Keratinocyte (primary cell): ENCODE measurements at regions not wholly inside any gene's neighbourhood (a gene's known extent, or its start where the extent isn't known, plus 50 kb on each side); places are given as distances from the start of the nearest gene placed in this dataset.

Experiments
- DNase-seq: peaks from one replicate; pipeline ENCODE4 v3.0.0-alpha.2; 2011; ENCODE audit warnings: low read depth, missing footprints, low spot score
- FAIRE-seq: peaks from 2 replicates; lab custom pipeline; 2011; peaks lifted over from hg19 to GRCh38; lab: Jason Lieb, UNC
- H2AFZ ChIP-seq: 2 replicates; pipeline ENCODE4 v1.6.0; 2012; ENCODE audit warnings: low read length, control low read depth, inconsistent platforms; ENCODE audit not compliant: control insufficient read depth
- H3K27ac ChIP-seq: 2 replicates; pipeline ENCODE4 v1.5.1; 2011; ENCODE audit warnings: low read length; ENCODE audit not compliant: control insufficient read depth, insufficient read depth
- H3K27me3 ChIP-seq: 3 replicates; pipeline ENCODE4 v1.6.0; 2011; ENCODE audit warnings: low read length; ENCODE audit not compliant: control insufficient read depth, insufficient read depth; ENCODE audit errors: extremely low read depth
- H3K36me3 ChIP-seq, 2 experiments: 2 replicates in 1 of 2; 3 replicates in 1 of 2; pipeline ENCODE4 v1.5.1; 2011; ENCODE audit warnings: low read length in 2 of 2, mild to moderate bottlenecking in 1 of 2; ENCODE audit not compliant: control insufficient read depth in 2 of 2, insufficient read depth in 2 of 2; ENCODE audit errors: extremely low read depth in 1 of 2
- H3K4me1 ChIP-seq: 3 replicates; pipeline ENCODE4 v1.5.1; 2011; ENCODE audit warnings: low read length; ENCODE audit not compliant: control insufficient read depth, insufficient read depth; ENCODE audit errors: extremely low read depth
- H3K4me2 ChIP-seq: 3 replicates; pipeline ENCODE4 v1.6.0; 2011; ENCODE audit warnings: low read depth, low read length; ENCODE audit not compliant: control insufficient read depth, insufficient read depth; ENCODE audit errors: extremely low read depth
- H3K4me3 ChIP-seq, 3 experiments: fragments of 200-600 bp in 1 of 3; sonication (generic) in 1 of 3; 2 replicates in 2 of 3; 3 replicates in 1 of 3; pipeline ENCODE4 v1.5.1; 2011 to 2016; ENCODE audit warnings: low read length in 3 of 3, mild to moderate bottlenecking in 3 of 3, control low read depth in 2 of 3, inconsistent platforms in 1 of 3, low read depth in 1 of 3, mixed read lengths in 1 of 3, mixed run types in 1 of 3, moderate library complexity in 1 of 3; ENCODE audit not compliant: control insufficient read depth in 2 of 3, insufficient read depth in 2 of 3; ENCODE audit errors: extremely low read depth in 1 of 3
- H3K79me2 ChIP-seq: 2 replicates; pipeline ENCODE4 v1.6.0; 2012; ENCODE audit warnings: low read length; ENCODE audit not compliant: control insufficient read depth, insufficient read depth
- H3K9ac ChIP-seq: 3 replicates; pipeline ENCODE4 v1.6.0; 2011; ENCODE audit warnings: low read length; ENCODE audit not compliant: control insufficient read depth, insufficient read depth; ENCODE audit errors: extremely low read depth
- H3K9me1 ChIP-seq: 3 replicates; pipeline ENCODE4 v1.6.0; 2011; ENCODE audit warnings: low read length; ENCODE audit not compliant: control insufficient read depth, insufficient read depth; ENCODE audit errors: extremely low read depth
- H3K9me3 ChIP-seq: 2 replicates; pipeline ENCODE4 v1.5.1; 2012; ENCODE audit warnings: low read depth, low read length; ENCODE audit not compliant: control insufficient read depth
- H4K20me1 ChIP-seq: 3 replicates; pipeline ENCODE4 v1.6.0; 2011; ENCODE audit warnings: low read length; ENCODE audit not compliant: control insufficient read depth, insufficient read depth; ENCODE audit errors: extremely low read depth
- CTCF ChIP-seq, 3 experiments: IDR thresholded peaks in 1 of 3; conservative IDR thresholded peaks in 1 of 3; optimal IDR thresholded peaks in 1 of 3; 2 replicates in 2 of 3; 3 replicates in 1 of 3; pipeline versions ENCODE3 to v1.5.1; 2011; ENCODE audit warnings: low read length in 3 of 3, mild to moderate bottlenecking in 3 of 3, moderate library complexity in 2 of 3, control low read depth in 1 of 3, inconsistent platforms in 1 of 3; ENCODE audit not compliant: insufficient read depth in 2 of 3; ENCODE audit errors: extremely low read depth in 1 of 3
- EZH2 ChIP-seq: IDR thresholded peaks from one replicate; pipeline ENCODE4 v1.6.1; 2012; ENCODE audit warnings: inconsistent platforms, mild to moderate bottlenecking, low read length, moderate library complexity
- dilution Hi-C: fragments of 300-500 bp; cut with MboI; formaldehyde crosslinking; loops from one replicate; pipeline ENCODE4 v1.7.0; 2020; ENCODE audit warnings: low sequenced_read_pairs; ENCODE audit not compliant: extremely low pct_ligation_motif_present

- DNase-seq (no peak), FAIRE-seq (no peak)
- Histone ChIP-seq H4K20me1 (no peaks in the 10 kb centered on the region), H2AFZ (no peak overlapping the region), H3K27me3 (no peaks in the 10 kb centered on the region), H3K79me2 (no peaks in the 10 kb centered on the region), H3K4me3 (no peak overlapping the region), H3K9me3 (no peaks in the 10 kb centered on the region), H3K27ac (no peak overlapping the region), H3K36me3 (no peaks in the 10 kb centered on the region), H3K4me1 (no peaks in the 10 kb centered on the region), H3K4me2 (no peak overlapping the region), H3K9me1 (no peaks in the 10 kb centered on the region), H3K9ac (no peak overlapping the region)
- dilution Hi-C loops = no loop called here
- TF ChIP-seq CTCF (optimal IDR thresholded peaks at IDR 0.05 in 1 of 3, IDR thresholded peaks at IDR 0.05 in 1 of 3, conservative IDR thresholded peaks at IDR 0.05 in 1 of 3; ENCODE audit: extremely low read depth in 1 of 3, insufficient read depth in 2 of 3, low read length in 3 of 3) = no peak
- TF ChIP-seq EZH2 = no peak
Observed at GRCh38 chr10:59456199-59456598, 93.8 kb upstream of the FAM13C start.

GRCh38 chr10:59454171-59454919 lies 92.0 kb upstream of the FAM13C start:
- FAIRE-seq = no peak

More at GRCh38 chr10:59454171-59454919, 92.0 kb upstream of the FAM13C start:
- H3K4me3 ChIP-seq = no peak overlapping the region
- no peaks in the 10 kb centered on the region for H3K4me1 ChIP-seq
- no peaks in the 10 kb centered on the region for H3K9me3 ChIP-seq
- no peaks in the 10 kb centered on the region for H3K9me1 ChIP-seq
- no peak for TF ChIP-seq EZH2
- no peak for TF ChIP-seq CTCF (optimal IDR thresholded peaks at IDR 0.05 in 1 of 3, IDR thresholded peaks at IDR 0.05 in 1 of 3, conservative IDR thresholded peaks at IDR 0.05 in 1 of 3; ENCODE audit: extremely low read depth in 1 of 3, insufficient read depth in 2 of 3, low read length in 3 of 3)
- H3K36me3 ChIP-seq = no peaks in the 10 kb centered on the region
- no peak overlapping the region for H2AFZ ChIP-seq
- H3K27me3 ChIP-seq = no peaks in the 10 kb centered on the region
- dilution Hi-C loops = no loop called here
- H3K79me2 ChIP-seq = no peaks in the 10 kb centered on the region
- no peak for DNase-seq
- H3K9ac ChIP-seq = no peak overlapping the region
- H4K20me1 ChIP-seq = no peaks in the 10 kb centered on the region
- no peak overlapping the region for H3K27ac ChIP-seq
- no peak overlapping the region for H3K4me2 ChIP-seq
